Smooth muscle cell (in vitro differentiated cells): ENCODE measurements at regions not wholly inside any gene's neighbourhood (a gene's known extent, or its start where the extent isn't known, plus 50 kb on each side); places are given as distances from the start of the nearest gene placed in this dataset.

ENCODE experiments used
- DNase-seq: peaks from one replicate; lab custom pipeline; 2025; ENCODE audit not compliant: unreplicated experiment; lab: John Stamatoyannopoulos, UW
- H2AFZ ChIP-seq: fragments of 200-600 bp; sonication (generic); 2 replicates; pipeline ENCODE4 v1.6.0; 2016; ENCODE audit warnings: antibody characterized with exemption, low read depth, mild to moderate bottlenecking
- H3F3A ChIP-seq: fragments of 200-600 bp; sonication (generic); 2 replicates; pipeline ENCODE4 v1.6.0; 2017; ENCODE audit warnings: antibody characterized with exemption, low read depth
- H3K27ac ChIP-seq: fragments of 200-600 bp; sonication (generic); 2 replicates; pipeline ENCODE4 v1.5.1; 2016; ENCODE audit warnings: low read depth, mild to moderate bottlenecking
- H3K27me3 ChIP-seq: fragments of 200-600 bp; sonication (generic); 2 replicates; pipeline ENCODE4 v1.6.1; 2016; ENCODE audit warnings: low read depth, mild to moderate bottlenecking
- H3K36me3 ChIP-seq: fragments of 200-600 bp; sonication (generic); 2 replicates; pipeline ENCODE4 v1.5.1; 2016; ENCODE audit warnings: low read depth
- H3K4me1 ChIP-seq: fragments of 200-600 bp; sonication (generic); 2 replicates; pipeline ENCODE4 v1.5.1; 2016; ENCODE audit warnings: low read depth
- H3K4me2 ChIP-seq: fragments of 200-600 bp; sonication (generic); 2 replicates; pipeline ENCODE4 v1.6.0; 2016; ENCODE audit warnings: mild to moderate bottlenecking
- H3K4me3 ChIP-seq: fragments of 200-600 bp; sonication (generic); 2 replicates; pipeline ENCODE4 v1.5.1; 2016; ENCODE audit warnings: mild to moderate bottlenecking
- H3K79me2 ChIP-seq: fragments of 200-600 bp; sonication (generic); 2 replicates; pipeline ENCODE4 v1.6.0; 2016; ENCODE audit warnings: low read depth, mild to moderate bottlenecking
- H3K9ac ChIP-seq: fragments of 200-600 bp; sonication (generic); 2 replicates; pipeline ENCODE4 v1.6.0; 2016; ENCODE audit warnings: low read depth
- H3K9me3 ChIP-seq: fragments of 200-600 bp; sonication (generic); replicated peaks from 2 replicates; pipeline ENCODE4 v1.5.1; 2016; ENCODE audit warnings: low read depth
- H4K20me1 ChIP-seq: fragments of 200-600 bp; sonication (generic); 2 replicates; pipeline ENCODE4 v1.6.0; 2016; ENCODE audit warnings: low read depth
- CTCF ChIP-seq: fragments of 200-600 bp; sonication (generic); IDR thresholded peaks from 2 replicates; pipeline ENCODE4 v1.5.1; 2017; ENCODE audit warnings: borderline replicate concordance, mild to moderate bottlenecking, antibody characterized with exemption; ENCODE audit not compliant: insufficient read depth, poor library complexity, severe bottlenecking
- WGBS: methylation state at CpG from one replicate; pipeline ENCODE4 v1.1.7; 2016; ENCODE audit warnings: low lambda C conversion rate; 5-methylcytosine and 5-hydroxymethylcytosine counted together

- no peaks in the 10 kb centered on the region for H3K27me3 ChIP-seq
- no peak overlapping the region for H3K4me2 ChIP-seq
- no peak overlapping the region for H3K9ac ChIP-seq
- no peaks in the 10 kb centered on the region for H3K79me2 ChIP-seq
- no peaks in the 10 kb centered on the region for H3K4me1 ChIP-seq
- H3K9me3 ChIP-seq = no peaks in the 10 kb centered on the region
- no peak overlapping the region for H3K27ac ChIP-seq
- WGBS = 89% methylated on average over 5 of the region's 5 CpGs
- DNase-seq = no peak
- no peaks in the 10 kb centered on the region for H3F3A ChIP-seq
- H2AFZ ChIP-seq = no peak overlapping the region
- TF ChIP-seq CTCF = no peak
- no peaks in the 10 kb centered on the region for H3K36me3 ChIP-seq
- no peak overlapping the region for H3K4me3 ChIP-seq
- no peaks in the 10 kb centered on the region for H4K20me1 ChIP-seq
Observed at GRCh38 chr2:116378786-116379185, 1435.7 kb upstream of the DDX18 start.

GRCh38 chr2:116411211-116411610 lies 1403.3 kb upstream of the DDX18 start:
- no peak overlapping the region for H3K9ac ChIP-seq
- no peaks in the 10 kb centered on the region for H3F3A ChIP-seq
- no peaks in the 10 kb centered on the region for H3K4me1 ChIP-seq
- no peak overlapping the region for H3K27ac ChIP-seq
- H3K79me2 ChIP-seq = no peaks in the 10 kb centered on the region
- no peak overlapping the region for H3K4me3 ChIP-seq
- 80% methylated on average over 2 of the region's 2 CpGs for WGBS
- no peaks in the 10 kb centered on the region for H3K9me3 ChIP-seq
- H3K4me2 ChIP-seq = no peak overlapping the region
- no peaks in the 10 kb centered on the region for H4K20me1 ChIP-seq
- TF ChIP-seq CTCF = no peak
- no peaks in the 10 kb centered on the region for H3K27me3 ChIP-seq
- H3K36me3 ChIP-seq = no peaks in the 10 kb centered on the region
- no peak overlapping the region for H2AFZ ChIP-seq
- no peak for DNase-seq

GRCh38 chr2:116413659-116414058 lies 1400.8 kb upstream of the DDX18 start:
- H2AFZ ChIP-seq = no peak overlapping the region
- no peaks in the 10 kb centered on the region for H3F3A ChIP-seq
- no peak overlapping the region for H3K27ac ChIP-seq
- H3K4me1 ChIP-seq = no peaks in the 10 kb centered on the region
- no peak for TF ChIP-seq CTCF
- no peaks in the 10 kb centered on the region for H3K27me3 ChIP-seq
- 90% methylated on average over 5 of the region's 5 CpGs for whole genome bisulfite sequencing
- DNase-seq = no peak
- no peak overlapping the region for H3K4me3 ChIP-seq
- H3K9ac ChIP-seq = no peak overlapping the region
- no peak overlapping the region for H3K4me2 ChIP-seq
- no peaks in the 10 kb centered on the region for H3K79me2 ChIP-seq
- no peaks in the 10 kb centered on the region for H3K36me3 ChIP-seq
- no peaks in the 10 kb centered on the region for H4K20me1 ChIP-seq
- H3K9me3 ChIP-seq = no peaks in the 10 kb centered on the region

GRCh38 chr2:116416731-116417377 lies 1397.6 kb upstream of the DDX18 start:
- Histone ChIP-seq H4K20me1 (no peaks in the 10 kb centered on the region), H3K27ac (no peak overlapping the region), H3K9me3 (no peaks in the 10 kb centered on the region), H3K27me3 (no peaks in the 10 kb centered on the region), H3K4me1 (no peaks in the 10 kb centered on the region), H3K79me2 (no peaks in the 10 kb centered on the region), H2AFZ (no peak overlapping the region), H3F3A (no peaks in the 10 kb centered on the region), H3K4me2 (no peak overlapping the region), H3K4me3 (no peak overlapping the region), H3K9ac (no peak overlapping the region), H3K36me3 (no peaks in the 10 kb centered on the region)
- WGBS = 68% methylated on average over 3 of the region's 3 CpGs
- TF ChIP-seq CTCF = no peak
- no peak for DNase-seq
